Central memory CD8-positive, alpha-beta T cell (primary cell): ENCODE measurements at regions not wholly inside any gene's neighbourhood (a gene's known extent, or its start where the extent isn't known, plus 50 kb on each side); places are given as distances from the start of the nearest gene placed in this dataset.

ENCODE experiments used
- ATAC-seq: fragments of 150-1000 bp; cut with Tn5 transposase; replicated peaks from 2 replicates; pipeline ENCODE4 v1.10.0; 2022; ENCODE audit warnings: mild to moderate bottlenecking, moderate FRiP score, moderate number of reproducible peaks; ENCODE audit not compliant: poor library complexity, severe bottlenecking; ENCODE audit errors: extremely low read depth
- DNase-seq, 2 donors: peaks; one replicate each; pipeline ENCODE4 v3.0.0; 2021; ENCODE audit warnings: low spot score in 2 of 2
- H3K27ac Mint-ChIP-seq: one replicate; pipeline ENCODE4 v1.8.0; 2022; ENCODE audit warnings: low read depth, mild to moderate bottlenecking, moderate library complexity, mixed read lengths
- H3K27me3 Mint-ChIP-seq: one replicate; pipeline ENCODE4 v1.8.0; 2022; ENCODE audit warnings: mixed read lengths
- H3K36me3 Mint-ChIP-seq: one replicate; pipeline ENCODE4 v1.8.0; 2022; ENCODE audit warnings: mild to moderate bottlenecking, moderate library complexity, mixed read lengths; ENCODE audit not compliant: insufficient read depth
- H3K4me1 Mint-ChIP-seq: one replicate; pipeline ENCODE4 v1.8.0; 2022; ENCODE audit warnings: mixed read lengths
- H3K4me3 Mint-ChIP-seq: one replicate; pipeline ENCODE4 v1.8.0; 2022; ENCODE audit warnings: mild to moderate bottlenecking, moderate library complexity, mixed read lengths
- H3K9me3 Mint-ChIP-seq: one replicate; pipeline ENCODE4 v1.8.0; 2022; ENCODE audit warnings: mixed read lengths

- peaks cover 7% of the 10 kb centered on the region for H3K9me3 Mint-ChIP-seq
- H3K36me3 Mint-ChIP-seq, result peaks cover 8% of the 10 kb centered on the region
- H3K27me3 Mint-ChIP-seq, result no peaks in the 10 kb centered on the region
- no peak overlapping the region for H3K27ac Mint-ChIP-seq
- H3K4me3 Mint-ChIP-seq, result no peak overlapping the region
- H3K4me1 Mint-ChIP-seq, result no peaks in the 10 kb centered on the region
- ATAC-seq, result no peak
- DNase-seq, result no peak
Measured at GRCh38 chr22:26865021-26865420, 207.6 kb downstream of the MIAT start.

GRCh38 chr22:26883393-26883792 lies 226.0 kb downstream of the MIAT start:
- Mint-ChIP-seq H3K36me3 (peaks cover 6% of the 10 kb centered on the region), H3K27me3 (no peaks in the 10 kb centered on the region), H3K4me1 (no peaks in the 10 kb centered on the region), H3K27ac (no peak overlapping the region), H3K4me3 (no peak overlapping the region), H3K9me3 (no peaks in the 10 kb centered on the region)
- DNase-seq, result no peak
- ATAC-seq, result no peak

- peaks cover 6% of the 10 kb centered on the region for H3K36me3 Mint-ChIP-seq
- H3K27ac Mint-ChIP-seq, result no peak overlapping the region
- no peaks in the 10 kb centered on the region for H3K9me3 Mint-ChIP-seq
- no peaks in the 10 kb centered on the region for H3K27me3 Mint-ChIP-seq
- ATAC-seq, result no peak
- no peak for DNase-seq
- H3K4me1 Mint-ChIP-seq, result no peaks in the 10 kb centered on the region
- no peak overlapping the region for H3K4me3 Mint-ChIP-seq
Measured at GRCh38 chr22:26884921-26885320, 227.5 kb downstream of the MIAT start.

- no peaks in the 10 kb centered on the region for H3K27me3 Mint-ChIP-seq
- H3K27ac Mint-ChIP-seq, result no peak overlapping the region
- ATAC-seq (no peak), DNase-seq (no peak)
- H3K4me3 Mint-ChIP-seq, result no peak overlapping the region
- H3K9me3 Mint-ChIP-seq, result no peaks in the 10 kb centered on the region
- peaks cover 6% of the 10 kb centered on the region for H3K36me3 Mint-ChIP-seq
- H3K4me1 Mint-ChIP-seq, result no peaks in the 10 kb centered on the region
Measured at GRCh38 chr22:26885441-26886261, 228.3 kb downstream of the MIAT start.

GRCh38 chr22:26887456-26887855 lies 230.1 kb downstream of the MIAT start:
- peaks cover 6% of the 10 kb centered on the region for H3K36me3 Mint-ChIP-seq
- H3K4me3 Mint-ChIP-seq, result no peak overlapping the region
- no peak overlapping the region for H3K27ac Mint-ChIP-seq
- DNase-seq, result no peak
- no peaks in the 10 kb centered on the region for H3K4me1 Mint-ChIP-seq
- H3K9me3 Mint-ChIP-seq, result no peaks in the 10 kb centered on the region
- no peak for ATAC-seq
- H3K27me3 Mint-ChIP-seq, result peaks cover 17% of the 10 kb centered on the region

- Mint-ChIP-seq H3K4me1 (no peaks in the 10 kb centered on the region), H3K36me3 (peaks cover 6% of the 10 kb centered on the region), H3K27ac (no peak overlapping the region), H3K9me3 (no peaks in the 10 kb centered on the region), H3K27me3 (peaks cover 22% of the 10 kb centered on the region), H3K4me3 (no peak overlapping the region)
- no peak for DNase-seq
- no peak for ATAC-seq
Measured at GRCh38 chr22:26887916-26888315, 230.5 kb downstream of the MIAT start.

GRCh38 chr22:26888887-26889286 lies 231.5 kb downstream of the MIAT start:
- no peak overlapping the region for H3K4me3 Mint-ChIP-seq
- ATAC-seq (no peak), DNase-seq (no peak)
- peaks cover 6% of the 10 kb centered on the region for H3K36me3 Mint-ChIP-seq
- H3K27ac Mint-ChIP-seq, result no peak overlapping the region
- no peaks in the 10 kb centered on the region for H3K9me3 Mint-ChIP-seq
- no peaks in the 10 kb centered on the region for H3K4me1 Mint-ChIP-seq
- peaks cover 31% of the 10 kb centered on the region for H3K27me3 Mint-ChIP-seq

- Mint-ChIP-seq H3K4me1 (no peaks in the 10 kb centered on the region), H3K9me3 (no peaks in the 10 kb centered on the region), H3K36me3 (peaks cover 6% of the 10 kb centered on the region), H3K27ac (no peak overlapping the region), H3K4me3 (no peak overlapping the region), H3K27me3 (peaks cover 40% of the 10 kb centered on the region)
- no peak for ATAC-seq
- no peak for DNase-seq
Measured at GRCh38 chr22:26889802-26890201, 232.4 kb downstream of the MIAT start.

GRCh38 chr22:26890870-26891269 lies 233.5 kb downstream of the MIAT start:
- ATAC-seq (no peak), DNase-seq (no peak)
- Mint-ChIP-seq H3K9me3 (no peaks in the 10 kb centered on the region), H3K27me3 (peaks cover 42% of the 10 kb centered on the region), H3K4me3 (no peak overlapping the region), H3K27ac (no peak overlapping the region), H3K36me3 (peaks cover 3% of the 10 kb centered on the region), H3K4me1 (no peaks in the 10 kb centered on the region)

- Mint-ChIP-seq H3K4me1 (no peaks in the 10 kb centered on the region), H3K9me3 (no peaks in the 10 kb centered on the region)
Measured at GRCh38 chr22:26891429-26891828, 234.0 kb downstream of the MIAT start.

GRCh38 chr22:26892166-26893041 lies 235.0 kb downstream of the MIAT start:
- H3K4me3 Mint-ChIP-seq, result no peak overlapping the region
- H3K36me3 Mint-ChIP-seq, result peaks cover 1% of the 10 kb centered on the region
- no peaks in the 10 kb centered on the region for H3K9me3 Mint-ChIP-seq
- DNase-seq (no peak), ATAC-seq (no peak)
- H3K4me1 Mint-ChIP-seq, result no peaks in the 10 kb centered on the region
- H3K27ac Mint-ChIP-seq, result no peak overlapping the region
- peaks cover 49% of the 10 kb centered on the region for H3K27me3 Mint-ChIP-seq

More at GRCh38 chr22:26891429-26891828, 234.0 kb downstream of the MIAT start:
- peaks cover 42% of the 10 kb centered on the region for H3K27me3 Mint-ChIP-seq
- ATAC-seq (no peak), DNase-seq (no peak)
- H3K4me3 Mint-ChIP-seq, result no peak overlapping the region
- H3K27ac Mint-ChIP-seq, result no peak overlapping the region
- peaks cover 3% of the 10 kb centered on the region for H3K36me3 Mint-ChIP-seq

- no peak for ATAC-seq
- no peaks in the 10 kb centered on the region for H3K4me1 Mint-ChIP-seq
- H3K27ac Mint-ChIP-seq, result no peak overlapping the region
- no peak overlapping the region for H3K4me3 Mint-ChIP-seq
- no peaks in the 10 kb centered on the region for H3K36me3 Mint-ChIP-seq
- peaks cover 59% of the 10 kb centered on the region for H3K27me3 Mint-ChIP-seq
- H3K9me3 Mint-ChIP-seq, result peaks cover 6% of the 10 kb centered on the region
- DNase-seq, result no peak
Measured at GRCh38 chr22:26893173-26894110, 236.1 kb downstream of the MIAT start.
